Peyer's patch (tissue), 4 donors: ENCODE measurements at regions not wholly inside any gene's neighbourhood (a gene's known extent, or its start where the extent isn't known, plus 50 kb on each side); places are given as distances from the start of the nearest gene placed in this dataset.

ENCODE experiments used
- DNase-seq, 3 donors: peaks; one replicate each; pipeline ENCODE4 v3.0.0-alpha.2; 2017 to 2019
- H3K27ac ChIP-seq, 4 donors: fragments of 200-600 bp; sonication (generic); one replicate each; pipeline ENCODE4 v1.5.1; 2016 to 2019
- H3K27me3 ChIP-seq, 2 donors: fragments of 200-600 bp; sonication (generic); one replicate each; pipeline ENCODE4 v1.5.1; 2019
- H3K36me3 ChIP-seq, 3 donors: fragments of 200-600 bp; sonication (generic); one replicate each; pipeline ENCODE4 v1.5.1; 2016 to 2019
- H3K4me1 ChIP-seq, 4 donors: fragments of 200-600 bp; sonication (generic); one replicate each; pipeline ENCODE4 v1.5.1; 2016 to 2019
- H3K4me3 ChIP-seq, 4 donors: fragments of 200-600 bp; sonication (generic); 1 replicate in 3 of 4; 2 replicates in 1 of 4; pipeline ENCODE4 v1.5.1; 2016 to 2019; ENCODE audit warnings: mild to moderate bottlenecking in 1 of 4
- H3K9me3 ChIP-seq, 4 donors: fragments of 200-600 bp; sonication (generic); one replicate each; pipeline ENCODE4 v1.5.1; 2016 to 2019; ENCODE audit warnings: mild to moderate bottlenecking in 1 of 4
- POLR2A ChIP-seq, 2 donors: fragments of 450-650 bp; IDR thresholded peaks; one replicate each; pipeline ENCODE4 v1.5.1; 2017; ENCODE audit warnings: antibody characterized with exemption in 2 of 2, mild to moderate bottlenecking in 2 of 2, moderate library complexity in 2 of 2
- TF ChIP-seq, protein P1 (sequence below), 6 experiments: fragments of 450-650 bp in 4 of 6; fragments of 200-600 bp in 2 of 6; sonication (generic) in 1 of 6; IDR thresholded peaks; one replicate each; pipeline ENCODE4 v1.5.1; 2017 to 2019; ENCODE audit warnings: antibody characterized with exemption in 6 of 6, mild to moderate bottlenecking in 3 of 6, moderate library complexity in 1 of 6

DNA sequence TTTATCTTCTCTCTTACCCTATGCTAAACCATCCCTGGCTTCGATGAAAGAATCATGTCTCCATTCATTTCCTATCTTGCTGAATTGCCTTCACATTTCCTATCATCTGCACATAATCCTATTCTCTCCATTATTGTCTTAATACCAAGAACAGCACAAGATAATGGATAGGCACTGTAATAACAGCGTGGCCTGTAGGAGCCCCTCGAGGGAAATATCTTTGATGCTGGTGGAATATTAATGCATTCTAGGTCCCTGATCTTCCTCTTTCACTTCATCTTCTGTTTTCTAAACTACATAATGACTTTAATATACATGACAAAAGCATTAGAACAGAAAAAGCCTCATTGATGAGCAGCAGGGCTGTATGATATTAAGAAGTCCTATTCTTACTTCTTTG, 720.6 kb downstream of the RWDD3 start:
- TF ChIP-seq POLR2A (IDR thresholded peaks at IDR 0.05) = no peak
- TF ChIP-seq, protein P1, sequence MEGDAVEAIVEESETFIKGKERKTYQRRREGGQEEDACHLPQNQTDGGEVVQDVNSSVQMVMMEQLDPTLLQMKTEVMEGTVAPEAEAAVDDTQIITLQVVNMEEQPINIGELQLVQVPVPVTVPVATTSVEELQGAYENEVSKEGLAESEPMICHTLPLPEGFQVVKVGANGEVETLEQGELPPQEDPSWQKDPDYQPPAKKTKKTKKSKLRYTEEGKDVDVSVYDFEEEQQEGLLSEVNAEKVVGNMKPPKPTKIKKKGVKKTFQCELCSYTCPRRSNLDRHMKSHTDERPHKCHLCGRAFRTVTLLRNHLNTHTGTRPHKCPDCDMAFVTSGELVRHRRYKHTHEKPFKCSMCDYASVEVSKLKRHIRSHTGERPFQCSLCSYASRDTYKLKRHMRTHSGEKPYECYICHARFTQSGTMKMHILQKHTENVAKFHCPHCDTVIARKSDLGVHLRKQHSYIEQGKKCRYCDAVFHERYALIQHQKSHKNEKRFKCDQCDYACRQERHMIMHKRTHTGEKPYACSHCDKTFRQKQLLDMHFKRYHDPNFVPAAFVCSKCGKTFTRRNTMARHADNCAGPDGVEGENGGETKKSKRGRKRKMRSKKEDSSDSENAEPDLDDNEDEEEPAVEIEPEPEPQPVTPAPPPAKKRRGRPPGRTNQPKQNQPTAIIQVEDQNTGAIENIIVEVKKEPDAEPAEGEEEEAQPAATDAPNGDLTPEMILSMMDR (IDR thresholded peaks at IDR 0.05) = no peak
- Histone ChIP-seq H3K27ac (no peak overlapping the region), H3K27me3 (no peaks in the 10 kb centered on the region), H3K4me1 (no peaks in the 10 kb centered on the region), H3K4me3 (no peak overlapping the region), H3K36me3 (no peaks in the 10 kb centered on the region), H3K9me3 (no peaks in the 10 kb centered on the region)
- DNase-seq = no peak

DNA sequence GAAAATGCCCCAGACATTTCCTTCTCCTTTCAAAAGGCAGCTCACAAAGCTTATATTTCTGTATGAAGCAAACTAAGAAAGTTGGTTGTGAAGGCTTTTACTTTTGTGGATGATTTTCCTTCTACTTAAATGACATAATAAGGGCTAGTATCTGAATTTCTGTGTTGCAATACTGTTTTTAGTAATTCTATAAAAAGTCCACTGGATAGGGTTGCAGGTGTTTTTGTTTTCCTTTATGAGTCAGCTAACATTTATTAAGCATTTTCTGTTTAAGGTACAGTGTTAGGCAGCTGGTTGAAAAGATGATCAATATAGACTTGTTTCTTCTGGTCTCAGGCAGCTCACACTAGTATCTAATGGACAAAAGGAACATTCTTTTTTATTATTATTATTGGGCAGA, 722.2 kb downstream of the RWDD3 start:
- no peaks in the 10 kb centered on the region for H3K4me1 ChIP-seq
- no peaks in the 10 kb centered on the region for H3K9me3 ChIP-seq
- H3K27ac ChIP-seq = no peak overlapping the region
- no peaks in the 10 kb centered on the region for H3K27me3 ChIP-seq
- no peak for DNase-seq
- no peak overlapping the region for H3K4me3 ChIP-seq
- no peak for TF ChIP-seq POLR2A (IDR thresholded peaks at IDR 0.05)
- TF ChIP-seq, protein P1 (IDR thresholded peaks at IDR 0.05) = no peak
- H3K36me3 ChIP-seq = no peaks in the 10 kb centered on the region

DNA sequence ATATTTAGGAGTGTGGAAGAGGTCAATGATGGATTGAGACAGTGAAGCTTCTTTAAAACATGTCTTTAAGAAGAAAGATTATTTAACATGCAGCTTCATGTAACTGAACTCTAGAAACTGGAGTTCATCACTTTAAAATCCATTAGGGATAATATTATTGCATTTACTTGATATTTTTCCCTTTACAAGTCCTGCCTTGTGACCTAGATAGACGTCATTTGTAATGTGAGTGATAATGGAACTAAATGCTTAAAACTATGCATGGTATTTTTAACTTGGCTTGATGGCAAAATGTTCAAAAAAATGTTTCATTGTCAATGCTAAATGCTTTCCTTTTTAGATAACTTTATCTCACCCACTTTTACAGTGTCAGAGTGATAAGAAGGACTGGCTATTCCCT, 723.7 kb downstream of the RWDD3 start:
- no peaks in the 10 kb centered on the region for H3K27me3 ChIP-seq
- TF ChIP-seq POLR2A (IDR thresholded peaks at IDR 0.05) = no peak
- TF ChIP-seq, protein P1 (IDR thresholded peaks at IDR 0.05) = no peak
- H3K36me3 ChIP-seq = no peaks in the 10 kb centered on the region
- H3K27ac ChIP-seq = no peak overlapping the region
- H3K4me1 ChIP-seq = no peaks in the 10 kb centered on the region
- no peaks in the 10 kb centered on the region for H3K9me3 ChIP-seq
- H3K4me3 ChIP-seq = no peak overlapping the region
- no peak for DNase-seq

DNA sequence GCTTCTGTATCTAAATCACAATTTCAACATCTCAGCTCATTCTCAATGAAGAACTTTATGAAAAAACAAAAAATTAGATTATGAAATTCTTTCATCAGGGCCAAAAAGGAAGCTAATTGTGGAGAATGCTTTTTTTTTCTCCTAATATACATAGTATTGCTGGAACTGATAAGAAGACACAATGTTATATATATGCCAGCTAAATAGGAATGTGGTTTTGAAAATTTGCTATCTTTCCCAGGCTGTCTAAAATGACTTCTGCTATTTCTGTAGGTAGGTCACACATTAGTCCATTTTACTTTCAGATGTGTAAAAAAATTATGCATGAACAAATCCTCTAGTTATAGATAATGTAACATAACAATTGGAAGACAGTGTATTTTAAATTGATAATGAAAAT, 732.9 kb downstream of the RWDD3 start:
- no peaks in the 10 kb centered on the region for H3K9me3 ChIP-seq
- H3K36me3 ChIP-seq = no peaks in the 10 kb centered on the region
- H3K4me3 ChIP-seq = no peak overlapping the region
- TF ChIP-seq POLR2A (IDR thresholded peaks at IDR 0.05) = no peak
- TF ChIP-seq, protein P1 (IDR thresholded peaks at IDR 0.05) = no peak
- no peaks in the 10 kb centered on the region for H3K4me1 ChIP-seq
- H3K27me3 ChIP-seq = no peaks in the 10 kb centered on the region
- DNase-seq = no peak
- no peak overlapping the region for H3K27ac ChIP-seq

DNA sequence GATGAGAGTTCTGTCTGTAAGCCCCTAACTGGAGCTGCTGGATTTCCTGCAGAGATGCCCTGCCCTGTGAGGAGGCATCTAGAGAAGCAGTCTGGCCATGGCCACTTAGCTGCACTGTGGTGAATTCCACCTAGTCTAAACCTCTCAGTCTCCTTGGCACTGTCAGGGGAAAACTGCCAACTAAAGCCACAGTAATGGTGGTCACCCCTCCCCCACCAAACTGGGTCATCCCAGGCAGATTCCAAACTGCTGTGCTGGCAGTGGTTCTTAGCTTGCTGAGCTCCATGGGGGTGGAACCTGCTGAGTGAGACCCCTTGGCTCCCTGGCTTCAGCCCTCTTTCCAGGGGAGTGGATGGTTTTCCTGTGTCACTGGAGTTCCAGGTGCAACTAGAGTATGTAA, 740.6 kb downstream of the RWDD3 start:
- no peak for DNase-seq
- Histone ChIP-seq H3K4me3 (no peak overlapping the region), H3K36me3 (no peaks in the 10 kb centered on the region), H3K4me1 (no peaks in the 10 kb centered on the region), H3K27me3 (no peaks in the 10 kb centered on the region), H3K27ac (no peak overlapping the region), H3K9me3 (no peaks in the 10 kb centered on the region)
- TF ChIP-seq, protein P1 (IDR thresholded peaks at IDR 0.05) = no peak
- TF ChIP-seq POLR2A (IDR thresholded peaks at IDR 0.05) = no peak

DNA sequence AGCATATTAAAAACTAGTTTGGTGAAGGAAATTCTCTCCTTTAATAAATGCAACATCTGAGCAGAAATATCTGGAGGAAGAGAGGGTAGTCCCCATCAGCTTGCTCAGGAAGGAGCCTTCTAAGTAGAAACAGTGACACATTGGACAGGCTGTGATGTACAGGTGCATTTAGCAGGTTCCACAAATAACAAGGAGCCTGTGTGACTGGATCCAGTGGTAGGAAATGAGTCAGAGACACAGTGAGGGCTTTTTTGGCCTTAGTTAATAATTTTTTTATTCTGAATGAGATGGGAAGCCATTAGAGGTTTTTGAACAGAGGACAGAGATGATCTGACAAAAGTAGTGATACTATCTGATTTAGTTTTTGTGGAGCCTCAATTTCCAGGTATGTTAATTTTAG, 738.9 kb upstream of the PTBP2 start:
- DNase-seq = no peak
- no peak for TF ChIP-seq POLR2A (IDR thresholded peaks at IDR 0.05)
- TF ChIP-seq, protein P1 (IDR thresholded peaks at IDR 0.05) = no peak
- H3K36me3 ChIP-seq = no peaks in the 10 kb centered on the region

More for the DNA sequence above, 738.9 kb upstream of the PTBP2 start:
- no peaks in the 10 kb centered on the region for H3K4me1 ChIP-seq
- H3K27ac ChIP-seq = no peak overlapping the region
- H3K4me3 ChIP-seq = no peak overlapping the region
- no peaks in the 10 kb centered on the region for H3K9me3 ChIP-seq
- H3K27me3 ChIP-seq = no peaks in the 10 kb centered on the region
